Loucy (cell line): ENCODE measurements at regions not wholly inside any gene's neighbourhood (a gene's known extent, or its start where the extent isn't known, plus 50 kb on each side); places are given as distances from the start of the nearest gene placed in this dataset.

ENCODE experiments used
- EZH2phosphoT487 ChIP-seq: fragments of 200-600 bp; IDR thresholded peaks from 2 replicates; pipeline ENCODE4 v1.6.1; 2018; ENCODE audit warnings: antibody characterized with exemption, mild to moderate bottlenecking, moderate library complexity, borderline replicate concordance
- TF ChIP-seq, protein P1 (sequence below): fragments of 200-600 bp; sonication (generic); conservative IDR thresholded peaks from 2 replicates; pipeline ENCODE4 v1.5.1; 2014; ENCODE audit warnings: mild to moderate bottlenecking, antibody characterized with exemption, low read length

DNA sequence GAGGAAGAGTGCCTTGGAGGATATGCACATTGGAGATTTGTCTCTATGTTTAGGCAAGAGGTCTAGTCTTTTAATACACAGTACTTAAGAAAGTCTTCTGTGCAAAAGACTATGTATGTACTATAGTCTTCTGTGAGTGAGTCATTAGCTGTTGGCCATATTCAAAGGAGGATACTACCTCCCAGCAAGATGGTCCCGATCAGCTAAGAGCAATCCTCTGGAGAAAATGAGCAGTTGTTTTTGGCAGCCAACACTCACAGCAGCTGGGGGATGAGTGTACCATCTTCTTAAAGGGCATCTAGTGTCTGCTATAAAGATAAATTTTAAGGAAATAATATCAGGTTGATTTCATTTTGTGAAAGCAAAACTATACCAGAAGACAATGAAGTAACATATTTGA lies 487.8 kb downstream of the KCTD12 start:
- TF ChIP-seq, protein P1, sequence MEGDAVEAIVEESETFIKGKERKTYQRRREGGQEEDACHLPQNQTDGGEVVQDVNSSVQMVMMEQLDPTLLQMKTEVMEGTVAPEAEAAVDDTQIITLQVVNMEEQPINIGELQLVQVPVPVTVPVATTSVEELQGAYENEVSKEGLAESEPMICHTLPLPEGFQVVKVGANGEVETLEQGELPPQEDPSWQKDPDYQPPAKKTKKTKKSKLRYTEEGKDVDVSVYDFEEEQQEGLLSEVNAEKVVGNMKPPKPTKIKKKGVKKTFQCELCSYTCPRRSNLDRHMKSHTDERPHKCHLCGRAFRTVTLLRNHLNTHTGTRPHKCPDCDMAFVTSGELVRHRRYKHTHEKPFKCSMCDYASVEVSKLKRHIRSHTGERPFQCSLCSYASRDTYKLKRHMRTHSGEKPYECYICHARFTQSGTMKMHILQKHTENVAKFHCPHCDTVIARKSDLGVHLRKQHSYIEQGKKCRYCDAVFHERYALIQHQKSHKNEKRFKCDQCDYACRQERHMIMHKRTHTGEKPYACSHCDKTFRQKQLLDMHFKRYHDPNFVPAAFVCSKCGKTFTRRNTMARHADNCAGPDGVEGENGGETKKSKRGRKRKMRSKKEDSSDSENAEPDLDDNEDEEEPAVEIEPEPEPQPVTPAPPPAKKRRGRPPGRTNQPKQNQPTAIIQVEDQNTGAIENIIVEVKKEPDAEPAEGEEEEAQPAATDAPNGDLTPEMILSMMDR, result no peak
- no peak for TF ChIP-seq EZH2phosphoT487
